Stimulated activated CD8-positive, alpha-beta memory T cell treated with anti-CD3 and anti-CD28 coated beads, Interleukin-12 subunit alpha, Interleukin-12 subunit beta, amount 100 ng/mL, for 1 hour (primary cell): ENCODE measurements at regions not wholly inside any gene's neighbourhood (a gene's known extent, or its start where the extent isn't known, plus 50 kb on each side); places are given as distances from the start of the nearest gene placed in this dataset.
"Not testable (repeated sequence)": the region's sequence is repeated elsewhere in the genome, so short reads cannot be mapped to it uniquely, and the experiment has no call there.

ENCODE experiments used
- DNase-seq: peaks from one replicate; pipeline ENCODE4 v3.0.0-alpha.2; 2020; ENCODE audit warnings: low read depth

DNA sequence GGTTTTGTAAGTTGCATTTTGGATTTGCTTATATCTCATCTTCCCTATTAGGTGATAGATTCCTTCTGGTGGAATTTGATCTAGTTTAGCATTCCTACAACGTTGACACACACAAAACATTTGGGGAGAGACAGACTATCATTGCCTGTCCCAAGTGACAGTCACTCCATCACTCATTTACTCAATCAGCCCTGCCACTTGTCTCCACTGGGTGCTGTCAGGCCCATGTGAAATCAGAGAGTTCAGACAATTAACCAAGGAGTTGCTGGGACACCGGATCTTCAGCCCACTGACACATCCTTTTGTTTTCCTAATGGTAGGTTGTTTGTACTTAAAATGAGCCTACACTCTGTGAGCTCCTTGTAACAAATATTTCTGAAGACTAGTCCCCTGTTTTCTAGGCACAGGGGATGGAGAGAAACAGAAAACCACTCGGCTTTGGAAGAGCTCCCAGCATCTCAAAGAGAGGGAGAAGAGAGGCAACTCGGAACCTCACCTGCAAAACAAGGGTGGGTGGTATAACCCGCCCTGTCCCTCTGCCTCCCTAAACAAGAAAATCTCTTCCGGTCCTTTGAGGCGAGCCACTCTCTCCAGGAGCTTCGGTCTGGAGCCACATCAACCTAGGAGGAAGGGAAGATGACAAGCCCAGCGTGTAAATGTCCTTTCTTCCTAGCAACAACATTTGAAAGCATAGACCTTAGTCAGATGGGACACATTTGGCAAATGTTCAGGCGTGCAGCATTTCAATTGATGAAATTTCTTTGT lies 440.9 kb upstream of the KLF12 start:
- DNase-seq = no peak

DNA sequence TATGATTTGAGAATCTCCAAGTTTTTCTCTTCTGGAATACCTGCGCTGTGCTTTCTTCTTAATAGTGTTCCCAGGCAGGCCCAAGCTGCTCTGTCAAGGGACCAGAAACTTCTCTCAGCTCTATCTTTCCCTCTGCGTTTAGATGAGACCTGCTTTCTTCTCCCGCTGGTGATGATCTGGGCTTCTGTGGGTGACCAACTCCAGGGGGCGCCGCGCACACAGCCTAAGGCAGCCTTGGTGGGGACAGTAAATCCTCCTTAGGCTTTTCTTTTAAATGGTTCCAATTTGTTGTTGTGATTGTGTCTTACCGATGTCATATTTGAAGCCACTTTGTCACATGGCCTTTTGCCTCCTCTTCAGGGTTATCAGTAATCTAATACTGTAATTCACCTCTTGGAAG lies 439.4 kb upstream of the KLF12 start:
- no peak for DNase-seq

DNA sequence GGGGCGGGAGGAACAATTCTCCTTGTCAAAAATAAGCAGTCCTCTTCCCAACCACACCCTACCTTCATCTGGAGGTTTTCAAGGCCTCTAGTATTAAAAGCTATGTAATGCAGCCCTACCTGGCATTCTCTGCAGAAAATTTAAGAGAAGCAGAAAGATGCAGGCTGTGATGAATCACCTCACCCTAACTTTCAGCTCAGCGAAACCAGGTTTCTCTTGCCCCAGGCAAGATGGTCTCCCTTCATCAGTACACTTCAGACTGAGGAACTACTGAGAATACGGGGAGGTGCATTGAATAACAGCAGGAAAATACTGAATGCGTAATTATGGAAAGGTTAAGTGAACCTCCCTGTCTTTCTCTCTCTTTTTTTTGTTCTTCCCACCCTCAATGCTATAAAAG lies 437.6 kb upstream of the KLF12 start:
- DNase-seq = no peak

DNA sequence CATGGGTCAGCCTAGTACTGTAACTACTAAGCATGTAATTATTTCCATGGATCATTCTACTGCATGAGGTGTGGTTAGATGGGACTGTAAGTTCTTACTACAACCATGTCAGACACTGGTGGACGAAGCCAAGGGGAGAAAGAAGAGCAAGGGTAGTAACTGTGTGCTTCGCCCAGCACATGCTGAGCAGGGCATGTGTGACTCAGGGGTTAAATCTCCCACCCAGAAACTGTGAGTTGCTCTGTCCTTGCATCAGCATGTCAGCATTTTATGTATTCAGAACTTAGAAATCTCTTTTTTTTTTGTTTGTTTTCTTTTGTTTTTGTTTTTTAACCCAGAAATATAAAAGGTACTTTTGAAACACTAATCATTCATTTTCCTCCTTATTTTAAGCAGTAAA lies 436.6 kb upstream of the KLF12 start:
- DNase-seq = no peak

DNA sequence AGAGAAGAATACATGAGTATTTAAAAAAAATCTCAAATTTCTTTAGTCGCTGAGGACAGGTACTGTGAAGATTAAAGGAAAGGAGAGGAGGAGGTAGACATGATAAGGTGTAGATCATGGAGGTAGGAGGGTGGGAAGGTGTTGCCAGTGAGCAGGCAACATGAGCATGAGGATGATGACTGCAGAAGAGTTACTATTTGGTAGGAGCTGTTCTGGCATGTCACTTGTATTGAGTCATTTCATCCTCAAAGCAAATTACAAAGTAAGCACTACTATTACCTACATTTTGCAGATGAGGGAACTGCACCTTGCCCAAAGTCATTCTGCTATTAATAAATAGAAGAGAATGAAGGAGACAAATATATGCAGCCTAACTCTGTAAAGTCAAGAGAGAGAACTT lies 435.8 kb upstream of the KLF12 start:
- no peak for DNase-seq

DNA sequence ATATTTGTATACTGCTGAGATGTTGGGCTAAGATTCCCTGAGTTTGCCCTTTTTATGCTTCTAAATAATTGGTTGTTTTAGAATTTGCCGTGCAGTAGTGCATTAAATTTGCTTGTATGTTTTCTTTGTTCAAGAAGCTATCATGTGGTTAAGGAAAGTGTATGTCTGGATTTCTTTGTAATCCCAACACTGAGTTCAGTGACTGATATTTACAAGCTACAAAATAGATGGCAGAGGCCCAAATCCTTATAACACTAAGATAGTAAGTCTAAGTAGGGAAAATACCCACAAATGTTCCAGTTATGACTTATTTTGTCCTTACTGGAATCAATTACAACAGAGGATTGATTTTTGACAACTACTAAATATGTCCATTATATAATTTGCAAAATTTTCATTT lies 435.0 kb upstream of the KLF12 start:
- DNase-seq = no peak

DNA sequence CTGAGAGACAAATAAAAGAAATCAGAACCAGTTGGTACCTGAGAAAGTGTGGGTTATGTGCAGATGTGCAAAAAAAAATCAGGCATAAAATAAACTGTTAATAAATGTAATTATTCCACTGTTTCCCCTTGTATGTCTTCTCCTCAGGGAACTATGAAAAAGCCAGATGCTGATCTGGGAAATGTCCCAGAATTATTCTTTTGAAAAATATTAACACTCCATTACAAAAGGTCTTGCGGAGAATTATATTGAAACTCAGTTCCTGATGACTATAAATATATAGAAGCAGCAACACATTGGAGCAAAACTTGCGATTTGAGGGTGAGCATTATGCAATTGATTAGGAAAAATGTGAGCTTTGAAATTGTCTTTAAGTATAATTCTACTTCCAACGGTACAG lies 433.3 kb upstream of the KLF12 start:
- no peak for DNase-seq

DNA sequence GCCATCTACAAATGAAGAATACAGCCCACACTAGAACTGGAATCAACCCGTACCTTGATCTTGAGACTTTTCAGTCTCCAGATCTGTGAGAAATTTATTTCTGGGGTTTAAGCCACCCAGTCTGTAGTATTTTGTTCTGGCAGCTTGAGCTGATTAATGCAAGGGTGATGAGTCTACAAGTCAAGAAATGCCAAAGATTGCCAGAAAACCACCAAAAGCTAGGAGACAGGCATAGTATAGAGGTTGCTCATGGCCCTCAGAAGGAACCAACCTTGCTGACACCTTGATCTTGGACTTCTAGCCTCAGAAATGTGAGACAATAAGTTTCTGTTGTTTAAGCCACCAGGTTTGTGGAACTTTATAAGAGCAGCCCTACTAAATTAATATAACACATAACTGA lies 428.2 kb upstream of the KLF12 start:
- no peak for DNase-seq

DNA sequence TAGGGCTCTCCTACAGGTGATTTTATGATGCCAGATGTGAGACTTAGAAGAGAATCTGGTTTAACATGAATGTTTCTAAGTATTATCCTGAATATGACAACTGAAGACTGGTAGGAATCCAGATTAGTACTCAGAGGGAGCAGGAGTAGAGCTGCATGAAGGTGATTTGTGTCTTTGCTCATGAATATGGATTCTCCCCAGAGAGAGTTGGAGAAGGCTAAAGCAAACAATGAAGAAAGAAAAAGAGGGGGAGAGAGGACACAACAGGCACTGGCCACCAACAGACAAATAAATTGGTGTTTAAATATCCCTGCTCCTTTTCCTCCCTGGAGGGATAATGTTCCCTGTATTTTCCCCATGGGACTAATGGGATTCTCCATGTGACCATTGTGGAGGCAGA lies 427.0 kb upstream of the KLF12 start:
- no peak for DNase-seq

DNA sequence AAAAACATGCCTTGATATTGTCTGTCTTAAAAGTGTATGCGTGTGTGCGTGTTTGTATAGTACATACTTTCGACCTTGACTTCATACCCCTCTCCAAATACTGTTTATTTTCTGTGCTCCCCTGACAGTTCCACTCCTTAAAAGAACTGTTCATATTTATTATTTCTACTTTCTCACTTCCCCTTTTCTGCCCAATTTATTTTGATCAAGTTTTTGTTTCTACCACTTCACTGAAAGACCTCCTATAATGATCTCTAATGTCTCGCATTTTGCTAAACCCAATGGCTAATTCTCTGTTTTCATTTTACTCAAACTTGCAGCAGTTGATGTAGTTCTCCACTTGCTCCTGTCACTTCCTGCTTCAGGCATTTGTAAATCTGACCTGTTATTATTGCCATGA lies 426.1 kb upstream of the KLF12 start:
- DNase-seq = no peak

DNA sequence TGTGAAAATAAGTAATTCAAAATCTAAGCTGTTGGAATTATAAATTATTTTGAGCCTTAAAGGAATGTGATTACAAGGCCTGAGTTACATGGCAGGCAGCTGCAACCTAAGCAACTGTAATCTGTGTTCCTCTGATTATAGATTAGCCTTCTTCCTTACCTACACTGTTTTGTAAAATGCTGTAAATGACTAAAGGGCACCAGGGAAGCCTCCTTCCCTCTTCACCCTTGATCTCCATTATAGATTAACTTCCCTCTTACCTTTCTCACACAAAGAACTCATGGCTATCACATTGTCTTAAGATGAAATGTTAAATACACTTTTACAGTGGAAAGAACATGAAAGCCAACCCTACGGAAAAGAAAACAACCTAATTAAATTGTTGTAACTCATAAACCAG lies 423.7 kb upstream of the KLF12 start:
- DNase-seq = no peak

DNA sequence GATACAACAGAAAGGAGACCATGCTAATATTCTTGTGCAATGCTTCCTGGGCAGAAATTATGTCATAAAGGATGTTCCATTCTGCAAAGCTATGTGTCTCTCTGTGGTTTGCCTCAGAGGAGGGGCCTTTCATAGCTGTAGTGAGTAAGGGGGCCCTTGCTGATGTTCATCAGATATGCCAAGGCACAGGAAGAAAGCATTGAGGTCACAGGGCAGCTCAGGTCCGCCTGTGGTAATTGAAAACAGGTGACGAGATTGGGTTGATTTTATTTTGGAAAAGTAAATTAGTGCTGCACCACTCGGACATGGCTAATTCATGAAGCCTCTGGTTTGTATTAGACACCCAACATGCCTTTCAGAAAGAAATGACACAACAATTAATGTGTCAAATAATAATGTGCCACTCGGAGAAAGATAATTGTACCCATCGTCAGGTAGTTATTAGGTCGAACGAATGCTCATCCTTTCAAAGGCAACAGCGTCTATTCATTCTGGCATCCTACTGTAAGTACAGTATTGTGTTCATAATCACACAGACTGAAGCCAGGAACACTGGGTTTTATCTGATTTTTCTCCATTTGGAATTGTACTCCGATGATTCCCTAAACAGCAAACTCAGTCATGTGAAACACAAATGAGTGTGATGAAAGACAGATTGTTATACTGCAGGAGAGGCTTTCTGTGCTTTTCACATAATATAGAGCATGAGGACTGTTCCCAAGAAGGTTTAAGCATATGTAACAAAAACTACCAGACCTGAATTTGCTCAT lies 421.6 kb upstream of the KLF12 start:
- no peak for DNase-seq

DNA sequence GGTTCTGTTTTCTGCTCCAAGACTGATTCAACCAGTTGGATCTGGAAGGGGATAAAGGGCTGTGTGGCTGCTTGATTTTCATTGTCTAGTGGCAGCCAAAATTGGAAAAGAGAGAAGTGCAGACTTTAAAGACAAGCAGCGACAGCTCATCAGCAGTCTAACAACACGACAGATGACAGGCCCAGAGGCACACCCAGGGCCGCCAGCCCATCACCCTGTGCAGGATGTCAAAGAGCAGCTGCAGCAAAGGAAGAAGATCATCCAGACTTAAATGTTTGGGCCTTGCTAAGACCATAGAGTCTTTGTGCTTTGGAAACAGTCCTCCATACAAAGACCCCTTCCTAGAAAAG lies 421.0 kb upstream of the KLF12 start:
- no peak for DNase-seq

DNA sequence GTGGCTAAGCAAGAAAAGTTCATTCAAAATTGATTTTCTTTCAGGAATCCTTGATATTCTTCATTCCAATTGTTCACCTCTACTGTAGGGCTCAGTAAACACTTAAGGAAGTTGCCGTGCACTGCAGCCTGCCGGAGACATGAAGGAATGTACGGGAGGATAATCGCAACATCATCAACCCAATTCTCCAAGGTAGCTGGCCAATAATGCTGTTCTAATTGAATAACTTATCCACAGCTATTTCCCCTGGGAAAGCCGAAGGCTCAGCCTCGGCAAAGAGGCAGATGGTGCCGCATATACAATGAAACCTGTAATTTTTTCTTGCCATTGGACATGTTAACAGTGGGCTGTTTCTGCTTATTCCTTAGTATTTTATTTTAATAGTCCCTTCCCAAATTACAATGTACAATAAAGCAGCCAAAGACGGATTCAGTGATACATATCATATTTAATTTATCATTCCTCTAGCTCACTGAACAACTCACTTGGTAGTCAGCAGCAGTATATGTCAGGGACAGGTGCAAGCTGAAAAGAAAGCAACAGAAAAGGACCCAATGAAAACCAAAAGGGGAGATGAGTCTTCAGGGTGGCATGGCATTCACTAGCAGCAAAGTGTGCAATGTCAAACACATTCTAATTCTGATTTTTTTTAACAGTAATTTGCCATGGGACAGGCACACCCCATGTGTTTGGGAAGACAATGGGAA lies 420.5 kb upstream of the KLF12 start:
- DNase-seq = no peak

DNA sequence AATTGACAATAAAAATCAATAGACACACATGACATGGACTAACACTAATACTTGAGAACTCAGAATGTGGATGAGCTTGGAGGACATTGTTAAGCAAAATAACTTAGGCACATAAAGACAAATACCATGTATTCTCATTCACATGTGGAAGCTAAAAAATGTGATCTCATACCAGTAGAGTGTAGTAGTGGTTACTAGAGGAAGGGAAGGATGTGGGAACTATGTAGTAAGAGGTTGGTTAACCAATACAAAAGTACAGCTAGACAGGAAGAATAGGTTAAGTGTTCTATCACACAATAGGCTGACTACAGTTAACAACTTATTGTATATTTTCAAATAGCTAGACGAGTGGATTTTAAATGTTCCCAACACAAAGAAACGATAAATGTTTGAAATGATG lies 415.8 kb upstream of the KLF12 start:
- no peak for DNase-seq

DNA sequence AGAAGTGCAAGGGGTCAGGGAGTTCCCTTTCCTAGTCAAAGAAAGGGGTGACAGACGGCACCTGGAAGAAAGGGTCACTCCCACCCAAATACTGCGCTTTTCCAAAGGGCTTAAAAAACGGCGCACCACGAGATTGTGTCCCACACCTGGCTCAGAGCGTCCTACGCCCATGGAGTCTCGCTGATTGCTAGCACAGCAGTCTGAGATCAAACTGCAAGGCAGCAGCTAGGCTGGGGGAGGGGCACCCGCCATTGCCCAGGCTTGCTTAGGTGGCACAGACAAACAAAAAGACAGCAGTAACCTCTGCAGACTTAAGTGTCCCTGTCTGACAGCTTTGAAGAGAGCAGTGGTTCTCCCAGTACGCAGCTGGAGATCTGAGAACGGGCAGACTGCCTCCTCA lies 402.4 kb upstream of the KLF12 start:
- not testable (repeated sequence) for DNase-seq

DNA sequence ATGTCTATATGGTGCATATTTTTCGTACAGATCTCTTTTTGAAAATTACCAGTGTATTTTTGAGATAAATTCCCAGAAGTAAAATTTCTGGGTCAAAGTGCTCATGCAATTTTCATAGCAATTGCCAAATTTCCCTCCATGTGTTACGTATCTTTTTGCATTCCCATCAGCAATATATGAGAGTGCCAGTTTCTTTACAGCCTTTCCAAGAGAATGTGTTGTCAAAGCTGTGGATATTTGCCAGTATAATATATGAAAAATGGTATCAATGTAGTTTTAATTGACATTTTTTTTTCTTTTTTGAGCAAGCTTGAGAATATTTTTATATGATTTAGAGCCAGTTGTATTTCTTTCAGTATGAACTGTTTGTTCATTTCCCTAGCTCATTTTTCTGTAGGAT lies 399.0 kb upstream of the KLF12 start:
- DNase-seq = no peak

DNA sequence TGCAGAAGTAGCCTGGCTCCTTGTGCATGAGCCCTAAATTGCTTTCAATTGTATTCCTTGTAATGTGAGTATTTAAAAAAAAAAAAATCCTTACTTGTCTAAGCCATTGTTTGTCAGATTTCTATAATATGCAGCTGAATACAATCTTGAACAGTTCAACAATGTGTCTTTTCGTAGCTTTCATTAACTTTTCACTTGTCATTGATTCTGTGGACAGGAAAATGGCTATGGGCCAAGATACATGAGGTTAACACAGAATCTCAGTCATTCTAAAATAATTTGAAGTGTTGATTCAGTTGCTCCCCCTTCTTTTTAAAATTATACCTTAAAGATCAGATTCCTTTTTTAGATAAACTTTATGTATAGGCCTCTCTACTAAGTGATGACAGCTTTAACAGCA lies 395.8 kb upstream of the KLF12 start:
- no peak for DNase-seq

DNA sequence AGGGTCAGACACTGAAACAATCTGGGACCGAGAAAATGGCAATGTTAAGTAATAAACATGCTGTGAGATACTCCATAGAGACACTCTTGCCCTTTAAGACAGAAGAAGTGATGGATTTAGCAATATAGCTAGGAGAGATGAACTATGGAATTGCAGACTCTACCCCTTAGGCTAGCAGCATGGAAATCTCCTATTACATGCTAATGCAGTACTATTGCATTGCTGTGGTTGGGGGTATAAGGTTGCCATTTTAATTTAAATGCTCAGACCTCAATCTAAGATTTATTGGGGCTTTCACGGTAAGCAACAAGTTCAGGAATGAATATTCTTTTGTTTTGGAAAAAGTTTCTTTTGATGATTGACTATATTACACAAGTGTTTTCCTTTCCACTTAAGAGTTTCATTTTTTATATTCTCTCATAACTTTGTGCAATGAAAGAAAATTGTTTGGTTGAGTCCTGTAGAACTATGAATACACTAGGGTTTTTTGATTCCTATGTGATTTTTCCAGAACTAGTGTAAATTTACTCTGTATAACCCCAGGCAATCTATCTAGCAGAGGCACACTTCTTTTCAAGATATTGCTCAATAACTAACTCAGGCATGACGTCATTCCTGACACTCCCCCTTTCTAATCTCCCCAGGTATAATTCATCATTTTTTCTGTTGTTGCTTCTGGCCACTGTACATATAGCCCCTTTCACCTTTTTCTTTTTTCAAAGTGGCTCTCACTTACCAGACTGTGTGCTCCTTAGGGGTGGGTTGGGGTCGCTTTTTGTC lies 394.7 kb upstream of the KLF12 start:
- no peak for DNase-seq

DNA sequence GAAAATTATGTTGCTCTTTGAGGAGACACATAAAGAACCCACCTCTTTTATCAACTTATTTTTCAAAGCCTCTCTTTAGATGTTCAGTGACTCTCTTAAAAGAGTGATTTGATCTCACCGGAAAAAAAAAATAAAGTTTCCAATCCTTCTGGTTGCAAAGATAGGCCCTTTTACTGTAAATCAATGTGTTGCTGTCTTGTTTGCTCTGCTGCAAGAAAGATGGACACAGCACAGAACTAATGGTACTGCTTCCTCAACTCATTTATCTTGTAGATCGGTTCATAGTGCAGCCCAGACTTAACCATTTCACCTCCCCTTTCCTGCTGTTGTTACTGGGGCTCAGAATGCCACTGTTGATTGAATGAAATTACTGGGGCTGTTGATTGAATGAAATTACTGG lies 388.9 kb upstream of the KLF12 start:
- DNase-seq = no peak

DNA sequence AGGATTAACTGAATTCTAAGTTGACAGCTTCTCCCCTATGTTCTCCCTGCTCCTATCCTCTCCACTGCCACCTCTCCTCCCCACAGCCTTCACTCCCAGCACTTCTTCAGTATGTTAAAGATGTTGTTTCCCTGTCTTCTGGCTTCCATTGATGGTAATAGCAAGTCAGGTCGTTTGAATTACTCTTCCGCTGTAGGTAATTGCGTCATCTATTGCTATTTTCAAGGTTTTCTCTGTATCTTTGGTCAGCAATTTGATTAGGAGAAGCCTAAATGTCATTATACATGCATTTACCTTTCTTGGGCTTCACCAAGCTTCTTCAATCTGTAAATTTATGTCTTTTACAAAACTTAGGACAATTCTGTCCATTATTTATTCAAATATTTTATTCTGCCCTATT lies 377.3 kb upstream of the KLF12 start:
- no peak for DNase-seq

DNA sequence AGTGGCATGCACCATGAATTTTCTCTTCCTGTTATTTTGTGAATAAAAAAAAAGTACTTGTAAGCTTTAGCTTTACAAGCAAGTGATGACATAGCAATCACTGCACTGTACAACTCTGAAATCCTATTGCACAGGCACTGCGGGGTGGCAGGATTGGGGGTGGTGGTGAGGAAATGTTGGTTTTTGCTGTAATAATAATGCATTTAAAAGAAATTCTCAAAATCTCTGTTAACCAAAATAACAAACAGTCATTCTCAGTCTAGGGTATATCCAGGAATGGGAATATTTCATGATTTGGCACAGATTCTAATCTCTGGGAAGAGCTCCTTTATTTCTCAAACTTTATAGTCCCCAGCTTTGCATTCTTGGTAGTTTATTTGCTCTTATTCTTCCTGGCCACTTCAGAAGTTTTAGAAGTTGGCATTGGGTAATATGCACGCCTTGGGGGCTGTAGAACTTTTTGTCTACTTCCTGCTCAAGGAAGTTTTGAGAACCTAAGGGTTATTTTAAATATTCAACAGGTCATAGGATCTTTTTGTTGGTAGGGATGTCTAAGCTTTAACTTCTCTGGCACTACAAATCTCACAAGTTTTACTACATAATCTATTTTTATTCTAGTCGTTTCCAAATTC lies 353.0 kb upstream of the KLF12 start:
- DNase-seq = no peak
